Right renal cortex interstitium (tissue), 3 donors: ENCODE measurements at regions not wholly inside any gene's neighbourhood (a gene's known extent, or its start where the extent isn't known, plus 50 kb on each side); places are given as distances from the start of the nearest gene placed in this dataset.

Experiments used
- DNase-seq, 3 donors: peaks; one replicate each; pipeline ENCODE4 v3.0.0-alpha.2; 2013; ENCODE audit warnings: low read depth in 3 of 3, low spot score in 2 of 3

GRCh38 chr22:47923011-47923427, 1160.6 kb downstream of the TBC1D22A start:
- DNase-seq: no peak

GRCh38 chr22:47921906-47922305, 1159.5 kb downstream of the TBC1D22A start:
- no peak for DNase-seq

GRCh38 chr22:47920380-47920959, 1158.0 kb downstream of the TBC1D22A start:
- DNase-seq: no peak

- DNase-seq: no peak
Observed at GRCh38 chr22:47919893-47920292, 1157.4 kb downstream of the TBC1D22A start.

GRCh38 chr22:47919001-47919441, 1156.6 kb downstream of the TBC1D22A start:
- DNase-seq: no peak

- no peak for DNase-seq
Observed at GRCh38 chr22:47918276-47918921, 1155.9 kb downstream of the TBC1D22A start.

- no peak for DNase-seq
Observed at GRCh38 chr22:47914481-47915097, 1152.1 kb downstream of the TBC1D22A start.

GRCh38 chr22:47902646-47903180, 1140.3 kb downstream of the TBC1D22A start:
- DNase-seq: no peak

GRCh38 chr22:47901911-47902310, 1139.5 kb downstream of the TBC1D22A start:
- no peak for DNase-seq

GRCh38 chr22:47899894-47900293, 1137.4 kb downstream of the TBC1D22A start:
- no peak for DNase-seq

- no peak for DNase-seq
Observed at GRCh38 chr22:47898946-47899345, 1136.5 kb downstream of the TBC1D22A start.

GRCh38 chr22:47891609-47892008, 1129.2 kb downstream of the TBC1D22A start:
- DNase-seq: no peak

- DNase-seq: no peak
Observed at GRCh38 chr22:47888817-47889216, 1126.4 kb downstream of the TBC1D22A start.

- no peak for DNase-seq
Observed at GRCh38 chr22:47884775-47885174, 1122.3 kb downstream of the TBC1D22A start.

- no peak for DNase-seq
Observed at GRCh38 chr22:47884200-47884599, 1121.8 kb downstream of the TBC1D22A start.

GRCh38 chr22:47883757-47884156, 1121.3 kb downstream of the TBC1D22A start:
- DNase-seq: no peak

GRCh38 chr22:47879346-47879745, 1116.9 kb downstream of the TBC1D22A start:
- no peak for DNase-seq

- DNase-seq: peak in 1 of 3 donors; percentile 18
Observed at GRCh38 chr22:47878460-47878859, 1116.0 kb downstream of the TBC1D22A start.

GRCh38 chr22:47872761-47873535, 1110.5 kb downstream of the TBC1D22A start:
- no peak for DNase-seq

GRCh38 chr22:47865626-47866025, 1103.2 kb downstream of the TBC1D22A start:
- no peak for DNase-seq

GRCh38 chr22:47862394-47862793, 1099.9 kb downstream of the TBC1D22A start:
- DNase-seq: no peak
